Kidney (tissue), 13 donors: ENCODE measurements at regions not wholly inside any gene's neighbourhood (a gene's known extent, or its start where the extent isn't known, plus 50 kb on each side); places are given as distances from the start of the nearest gene placed in this dataset.
"Not testable (repeated sequence)": the region's sequence is repeated elsewhere in the genome, so short reads cannot be mapped to it uniquely, and the experiment has no call there.

Source experiments
- DNase-seq, 5 donors: peaks; one replicate each; pipeline ENCODE4 v3.0.0-alpha.2; 2013 to 2020
- FAIRE-seq: peaks from 2 replicates; lab custom pipeline; 2012; peaks lifted over from hg19 to GRCh38; lab: Jason Lieb, UNC
- H3K27ac ChIP-seq, 2 donors: one replicate each; pipeline ENCODE4 v1.7.0; 2013; ENCODE audit warnings: low read depth in 2 of 2, low read length in 2 of 2, inconsistent platforms in 1 of 2
- H3K27me3 ChIP-seq: one replicate; pipeline ENCODE4 v1.7.1; 2013; ENCODE audit warnings: low read length, inconsistent platforms; ENCODE audit not compliant: control insufficient read depth, insufficient read depth
- H3K36me3 ChIP-seq, 3 donors: one replicate each; pipeline versions ENCODE4 v1.7.0 to v1.7.1; 2013; ENCODE audit warnings: low read length in 3 of 3, control low read depth in 1 of 3, inconsistent platforms in 1 of 3; ENCODE audit not compliant: insufficient read depth in 3 of 3, control insufficient read depth in 2 of 3
- H3K4me1 ChIP-seq, 3 donors: one replicate each; pipeline versions ENCODE4 v1.7.0 to v1.7.1; 2013; ENCODE audit warnings: low read length in 3 of 3, inconsistent platforms in 1 of 3, low read depth in 1 of 3; ENCODE audit not compliant: control insufficient read depth in 2 of 3, insufficient read depth in 2 of 3
- H3K4me3 ChIP-seq, 3 donors: one replicate each; pipeline versions ENCODE4 v1.7.0 to v1.8.1; 2013; ENCODE audit warnings: low read length in 3 of 3, control low read depth in 1 of 3, inconsistent platforms in 1 of 3
- H3K9ac ChIP-seq, 3 donors: one replicate each; pipeline versions ENCODE4 v1.7.0 to v1.7.1; 2013; ENCODE audit warnings: low read length in 3 of 3, control low read depth in 1 of 3, inconsistent platforms in 1 of 3
- H3K9me3 ChIP-seq, 3 donors: one replicate each; pipeline versions ENCODE4 v1.7.0 to v1.7.1; 2013; ENCODE audit warnings: low read length in 3 of 3, control low read depth in 1 of 3, inconsistent platforms in 1 of 3; ENCODE audit not compliant: control insufficient read depth in 2 of 3, insufficient read depth in 1 of 3
- CTCF ChIP-seq: IDR thresholded peaks from 3 replicates; pipeline ENCODE4 v1.5.1; 2012; ENCODE audit warnings: mild to moderate bottlenecking, moderate library complexity, borderline replicate concordance; ENCODE audit not compliant: insufficient read depth; ENCODE audit errors: extremely low read depth
- intact Hi-C: fragments of 100-400 bp; cut with DNase I; formaldehyde crosslinking; loops from one replicate; pipeline ENCODE4 v1.11.1; 2022
- donor health status: control.
- donor health status: control.
- donor health status: control.
- donor health status: control.
- donor health status: control.
- donor health status: DM: yes; HTN: yes; CAD: no.
- donor health status: Normal renal cell carcinoma (clear cell type).

GRCh38 chr3:4247391-4247790, 55.8 kb upstream of the SETMAR start:
- DNase-seq (peak in 2 of 5 donors; percentile 49 to 56), FAIRE-seq (no peak)
- no peaks in the 10 kb centered on the region for H3K9me3 ChIP-seq

GRCh38 chr3:4250064-4250463, 53.1 kb upstream of the SETMAR start:
- no peaks in the 10 kb centered on the region for H3K27me3 ChIP-seq
- H3K4me3 ChIP-seq, result no peak overlapping the region
- no peak overlapping the region for H3K9ac ChIP-seq
- H3K4me1 ChIP-seq, result no peaks in the 10 kb centered on the region
- no peaks in the 10 kb centered on the region for H3K36me3 ChIP-seq
- intact Hi-C loops, result no loop called here
- no peak for TF ChIP-seq CTCF
- FAIRE-seq (no peak), DNase-seq (no peak)
- no peaks in the 10 kb centered on the region for H3K9me3 ChIP-seq
- no peak overlapping the region for H3K27ac ChIP-seq

More at GRCh38 chr3:4247391-4247790, 55.8 kb upstream of the SETMAR start:
- Histone ChIP-seq H3K27me3 (no peaks in the 10 kb centered on the region), H3K4me1 (no peaks in the 10 kb centered on the region), H3K36me3 (no peaks in the 10 kb centered on the region), H3K4me3 (no peak overlapping the region), H3K27ac (no peak overlapping the region), H3K9ac (no peak overlapping the region)
- intact Hi-C loops, result no loop called here
- no peak for TF ChIP-seq CTCF

GRCh38 chr3:4251412-4251811, 51.8 kb upstream of the SETMAR start:
- no peak for TF ChIP-seq CTCF
- Histone ChIP-seq H3K27me3 (no peaks in the 10 kb centered on the region), H3K36me3 (no peaks in the 10 kb centered on the region), H3K27ac (no peak overlapping the region), H3K9ac (no peak overlapping the region), H3K4me3 (no peak overlapping the region), H3K4me1 (no peaks in the 10 kb centered on the region), H3K9me3 (no peaks in the 10 kb centered on the region)
- intact Hi-C loops, result no loop called here
- DNase-seq (no peak), FAIRE-seq (no peak)

- intact Hi-C loops, H3K4me3 ChIP-seq, H3K27ac ChIP-seq, FAIRE-seq, H3K27me3 ChIP-seq, H3K9me3 ChIP-seq, H3K36me3 ChIP-seq, H3K9ac ChIP-seq, H3K4me1 ChIP-seq, DNase-seq: not testable (repeated sequence)
Observed at GRCh38 chr3:4253072-4253832, 49.9 kb upstream of the SETMAR start.
